ENCODE measurements at regions not wholly inside any gene's neighbourhood (a gene's known extent, or its start where the extent isn't known, plus 50 kb on each side); places are given as distances from the start of the nearest gene placed in this dataset.

DNA sequence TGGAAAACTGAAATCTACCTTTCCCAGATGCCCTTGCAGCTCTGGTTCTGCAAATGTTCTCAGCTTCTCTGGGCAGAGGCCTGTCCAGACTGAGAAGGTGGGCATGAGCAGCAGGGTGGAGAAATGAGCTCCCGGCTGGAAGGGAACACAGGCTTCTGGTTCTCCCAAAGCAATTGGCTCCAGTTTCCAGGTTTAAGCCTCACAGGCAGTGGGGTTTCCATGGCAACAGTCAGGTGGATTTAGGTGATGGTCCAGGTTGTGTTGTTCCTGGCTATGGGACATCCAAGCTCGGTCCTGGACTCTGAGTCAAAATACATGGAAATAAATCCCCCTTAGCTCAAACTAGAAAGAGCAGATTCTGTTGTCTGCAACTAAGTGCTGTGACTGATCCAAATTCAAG is 94.6 kb upstream of the IQSEC1 start:
- TF ChIP-seq EZH2phosphoT487 (IDR thresholded peaks at IDR 0.05; ENCODE audit: borderline replicate concordance, low read depth, low read length) = no peak
- TF ChIP-seq, protein P1, sequence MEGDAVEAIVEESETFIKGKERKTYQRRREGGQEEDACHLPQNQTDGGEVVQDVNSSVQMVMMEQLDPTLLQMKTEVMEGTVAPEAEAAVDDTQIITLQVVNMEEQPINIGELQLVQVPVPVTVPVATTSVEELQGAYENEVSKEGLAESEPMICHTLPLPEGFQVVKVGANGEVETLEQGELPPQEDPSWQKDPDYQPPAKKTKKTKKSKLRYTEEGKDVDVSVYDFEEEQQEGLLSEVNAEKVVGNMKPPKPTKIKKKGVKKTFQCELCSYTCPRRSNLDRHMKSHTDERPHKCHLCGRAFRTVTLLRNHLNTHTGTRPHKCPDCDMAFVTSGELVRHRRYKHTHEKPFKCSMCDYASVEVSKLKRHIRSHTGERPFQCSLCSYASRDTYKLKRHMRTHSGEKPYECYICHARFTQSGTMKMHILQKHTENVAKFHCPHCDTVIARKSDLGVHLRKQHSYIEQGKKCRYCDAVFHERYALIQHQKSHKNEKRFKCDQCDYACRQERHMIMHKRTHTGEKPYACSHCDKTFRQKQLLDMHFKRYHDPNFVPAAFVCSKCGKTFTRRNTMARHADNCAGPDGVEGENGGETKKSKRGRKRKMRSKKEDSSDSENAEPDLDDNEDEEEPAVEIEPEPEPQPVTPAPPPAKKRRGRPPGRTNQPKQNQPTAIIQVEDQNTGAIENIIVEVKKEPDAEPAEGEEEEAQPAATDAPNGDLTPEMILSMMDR (conservative IDR thresholded peaks at IDR 0.05; ENCODE audit: low read length) = no peak
- intact Hi-C loops (cut with micrococcal nuclease; ENCODE audit: unreplicated experiment) = no loop called here
- Histone ChIP-seq H3K4me3 (ENCODE audit: low read depth, low read length, poor library complexity, severe bottlenecking) (no peak overlapping the region), H3K27ac (ENCODE audit: low read depth, low read length, poor library complexity, severe bottlenecking) (no peak overlapping the region), H3K4me1 (ENCODE audit: insufficient read depth, low read length, poor library complexity, severe bottlenecking) (no peaks in the 10 kb centered on the region), H3K79me2 (ENCODE audit: insufficient read depth, low read depth, low read length) (no peaks in the 10 kb centered on the region), H3K4me2 (ENCODE audit: low read length) (no peak overlapping the region), H3K36me3 (ENCODE audit: insufficient read depth, low read length) (no peaks in the 10 kb centered on the region), H4K20me1 (ENCODE audit: insufficient read depth, low read length) (no peaks in the 10 kb centered on the region), H3K9me3 (ENCODE audit: low read length) (no peaks in the 10 kb centered on the region), H3K9me2 (ENCODE audit: insufficient read depth, low read length) (no peaks in the 10 kb centered on the region), H2AFZ (ENCODE audit: low read length) (no peak overlapping the region)
- ChIA-PET POLR2A (interaction anchor here (0.5 to 0.6 kb wide), 2 partner anchors 21 to 341 kb away, joined by 4 read pairs; no protein-coding TSS in a partner anchor), CTCF (ENCODE audit: unreplicated experiment) (no interaction called here)
- no TSS peak for BruUV-seq (replicated peaks)
- DNase-seq (ENCODE audit: low spot score) = no peak

DNA sequence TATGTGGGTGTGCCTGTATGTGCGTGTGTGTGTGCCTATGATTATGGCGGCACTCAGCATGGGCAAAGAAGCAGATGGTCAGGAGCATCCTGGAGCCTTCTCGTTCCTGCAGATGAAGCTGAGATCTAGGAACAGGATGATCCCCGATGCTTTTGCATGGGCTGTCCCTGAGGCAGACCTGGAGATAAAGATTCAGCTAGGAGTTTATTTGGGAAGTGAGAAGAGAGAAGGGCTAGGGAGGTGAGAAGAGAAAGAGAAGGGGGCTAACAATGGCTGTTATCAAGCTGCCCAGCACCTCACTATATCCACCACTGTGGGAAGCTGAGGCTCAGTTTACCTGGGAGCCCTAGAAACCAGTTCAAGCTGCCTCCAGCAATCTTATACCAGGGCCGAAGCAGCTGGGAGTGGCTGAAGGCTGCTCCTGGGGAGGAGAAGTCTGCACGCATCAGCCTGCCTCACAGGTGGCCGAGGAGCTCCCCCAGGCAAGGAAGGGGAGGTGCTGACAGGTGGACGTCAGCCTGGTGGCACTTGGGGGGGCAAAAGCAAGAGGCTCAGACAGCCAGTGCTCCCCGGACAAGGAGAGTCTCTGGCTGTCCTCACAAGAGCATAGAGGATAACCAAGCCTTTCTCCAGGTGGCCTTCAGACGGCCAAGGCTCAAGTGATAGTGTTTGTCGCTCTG is 94.0 kb upstream of the IQSEC1 start:
- ChIA-PET POLR2A (interaction anchor here (0.5 to 1.5 kb wide), 3 partner anchors 12 to 341 kb away, joined by 4 read pairs; no protein-coding TSS in a partner anchor), CTCF (ENCODE audit: unreplicated experiment) (interaction anchor here (0.6 kb wide), 1 partner anchor 9 kb away, joined by 3 read pairs; no protein-coding TSS in a partner anchor)
- Histone ChIP-seq H3K79me2 (ENCODE audit: insufficient read depth, low read depth, low read length) (no peaks in the 10 kb centered on the region), H3K36me3 (ENCODE audit: insufficient read depth, low read length) (no peaks in the 10 kb centered on the region), H3K9me3 (ENCODE audit: low read length) (no peaks in the 10 kb centered on the region), H3K4me1 (ENCODE audit: insufficient read depth, low read length, poor library complexity, severe bottlenecking) (no peaks in the 10 kb centered on the region), H4K20me1 (ENCODE audit: insufficient read depth, low read length) (no peaks in the 10 kb centered on the region), H2AFZ (ENCODE audit: low read length) (no peak overlapping the region), H3K4me3 (ENCODE audit: low read depth, low read length, poor library complexity, severe bottlenecking) (no peak overlapping the region), H3K9me2 (ENCODE audit: insufficient read depth, low read length) (no peaks in the 10 kb centered on the region), H3K4me2 (ENCODE audit: low read length) (no peak overlapping the region), H3K27ac (ENCODE audit: low read depth, low read length, poor library complexity, severe bottlenecking) (no peak overlapping the region)
- no peak for TF ChIP-seq EZH2phosphoT487 (IDR thresholded peaks at IDR 0.05; ENCODE audit: borderline replicate concordance, low read depth, low read length)
- TF ChIP-seq, protein P1 (conservative IDR thresholded peaks at IDR 0.05; ENCODE audit: low read length) = no peak
- no peak for DNase-seq (ENCODE audit: low spot score)
- BruUV-seq (replicated peaks) = no TSS peak
- intact Hi-C loops (cut with micrococcal nuclease; ENCODE audit: unreplicated experiment) = no loop called here

Data from OCI-LY7 (cell line).